22Rv1 (cell line): ENCODE measurements at regions not wholly inside any gene's neighbourhood (a gene's known extent, or its start where the extent isn't known, plus 50 kb on each side); places are given as distances from the start of the nearest gene placed in this dataset.

Experiments
- H3K27ac ChIP-seq: fragments of 450-650 bp; 2 replicates; pipeline ENCODE4 v1.5.1; 2017
- CTCF ChIP-seq: fragments of 450-650 bp; IDR thresholded peaks from 2 replicates; pipeline ENCODE4 v1.5.1; 2017; ENCODE audit warnings: mild to moderate bottlenecking
- ZFX ChIP-seq: fragments of 450-650 bp; IDR thresholded peaks from 2 replicates; pipeline ENCODE4 v1.6.1; 2017; ENCODE audit warnings: antibody characterized with exemption, borderline replicate concordance

DNA sequence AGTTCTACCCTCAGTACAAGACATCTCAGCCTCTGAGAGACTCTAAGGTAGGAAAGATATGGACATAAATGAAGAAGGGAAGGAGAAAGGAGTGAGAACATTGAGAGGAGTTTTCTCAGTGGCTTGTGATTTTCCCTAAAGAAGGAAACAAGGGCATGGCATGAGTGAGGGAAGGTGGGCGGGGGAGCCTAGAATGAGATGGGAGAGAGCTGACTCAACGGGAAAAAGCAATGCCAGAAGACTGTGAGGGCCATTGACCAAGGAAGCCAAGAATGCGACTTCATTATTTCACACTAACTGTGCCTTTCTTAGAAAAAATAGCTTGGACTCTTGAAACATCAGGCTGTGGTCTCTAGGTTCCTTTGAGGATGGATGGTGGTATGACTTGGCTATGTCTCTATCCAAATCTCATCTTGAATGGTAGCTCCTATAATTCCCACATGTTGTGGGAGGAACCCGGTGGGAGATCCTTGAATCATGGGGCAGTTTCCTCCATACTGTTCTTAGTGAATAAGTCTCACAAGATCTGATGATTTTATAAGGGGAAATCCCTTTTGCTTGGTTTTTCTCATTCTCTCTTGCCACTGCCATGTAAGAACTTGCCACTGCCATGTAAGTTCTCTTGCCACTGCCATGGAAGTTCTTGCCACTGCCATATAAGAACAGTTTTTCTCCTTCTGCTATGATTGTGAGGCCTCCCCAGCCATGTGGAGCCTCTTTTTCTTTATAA, 279.6 kb downstream of the NUAK1 start:
- TF ChIP-seq CTCF, result no peak
- no peak for TF ChIP-seq ZFX
- H3K27ac ChIP-seq, result no peak overlapping the region

DNA sequence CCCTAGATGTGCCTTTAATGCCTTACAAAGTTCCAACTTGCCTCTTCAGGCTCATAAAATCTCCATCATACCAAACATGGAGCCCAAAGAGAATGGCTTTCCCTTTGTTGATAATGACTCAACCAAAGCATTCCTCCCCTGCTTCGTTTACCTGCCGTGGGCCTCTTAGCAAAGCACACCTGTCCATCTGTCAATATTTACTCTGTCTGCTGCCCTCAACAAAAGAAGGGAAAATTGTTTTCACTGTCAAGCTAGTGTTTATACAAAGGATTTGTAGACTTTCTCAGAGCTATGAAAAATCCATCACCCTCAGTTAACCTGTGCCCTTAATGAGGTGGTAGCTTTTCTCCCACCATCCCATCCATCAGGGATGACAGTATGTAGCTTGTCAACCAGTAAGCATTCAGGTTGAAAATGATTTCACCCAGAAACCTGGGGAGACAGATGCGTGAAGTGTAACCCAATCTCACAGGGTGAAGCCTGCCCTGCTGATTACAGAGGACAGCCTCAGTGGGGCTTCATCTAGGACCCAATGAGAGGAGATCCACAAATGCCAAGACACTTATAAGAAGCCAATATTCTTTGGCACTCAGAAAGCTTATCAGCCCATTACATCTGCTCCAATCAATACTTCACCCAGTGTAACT, 278.1 kb downstream of the NUAK1 start:
- H3K27ac ChIP-seq, result no peak overlapping the region

DNA sequence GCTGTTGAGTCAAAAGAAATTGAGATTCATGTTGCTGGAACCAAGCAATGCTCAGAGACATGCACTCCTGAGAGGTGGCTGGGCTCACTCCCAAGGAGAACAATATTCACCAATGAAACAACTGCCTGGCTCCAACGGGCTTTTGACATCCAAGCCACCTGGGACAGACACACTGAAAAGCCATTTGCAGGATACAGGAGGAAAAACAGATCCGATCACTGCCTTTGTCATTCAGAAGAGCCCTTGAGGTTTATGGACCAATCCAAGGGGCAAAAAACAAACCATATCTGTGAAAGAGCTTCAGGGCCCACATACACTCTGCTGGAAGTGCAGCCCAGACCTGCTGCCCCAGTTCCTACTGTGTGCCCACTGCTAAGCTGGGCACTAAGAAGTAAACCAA, 277.5 kb downstream of the NUAK1 start:
- TF ChIP-seq CTCF, result no peak
- no peak for TF ChIP-seq ZFX
- no peak overlapping the region for H3K27ac ChIP-seq

More for the DNA sequence above, 278.1 kb downstream of the NUAK1 start:
- TF ChIP-seq ZFX, result no peak
- no peak for TF ChIP-seq CTCF

- H3K27ac ChIP-seq, result no peak overlapping the region
- TF ChIP-seq ZFX (no peak), CTCF (no peak)
Observed at GRCh38 chr12:105862163-105862821, 276.5 kb downstream of the NUAK1 start.

- H3K27ac ChIP-seq, result no peak overlapping the region
- TF ChIP-seq CTCF (no peak), ZFX (no peak)
Observed at GRCh38 chr12:105864316-105864715, 274.4 kb downstream of the NUAK1 start.

DNA sequence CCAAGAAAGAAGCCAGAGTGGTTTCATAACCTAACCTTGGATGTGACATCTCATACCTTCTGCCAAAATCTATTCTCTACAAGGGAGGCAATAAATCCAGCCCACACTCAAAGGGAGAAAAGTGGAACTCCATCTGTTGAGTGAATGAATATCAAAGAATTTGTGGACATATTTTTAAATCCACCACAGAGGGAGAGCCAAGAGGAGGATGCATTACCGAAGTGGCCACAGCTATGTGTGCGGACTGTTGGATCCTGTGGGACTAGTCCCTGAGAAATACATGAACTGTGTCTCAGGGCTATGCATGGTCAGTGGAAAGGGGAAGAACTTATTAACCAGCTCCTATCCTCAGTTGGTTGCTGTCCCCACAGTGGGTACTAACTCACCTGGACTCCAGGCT, 273.9 kb downstream of the NUAK1 start:
- no peak overlapping the region for H3K27ac ChIP-seq
- TF ChIP-seq ZFX, result no peak
- no peak for TF ChIP-seq CTCF

- no peak for TF ChIP-seq CTCF
- no peak for TF ChIP-seq ZFX
- no peak overlapping the region for H3K27ac ChIP-seq
Observed at GRCh38 chr12:105865886-105866285, 272.9 kb downstream of the NUAK1 start.
